ENCODE measurements at regions not wholly inside any gene's neighbourhood (a gene's known extent, or its start where the extent isn't known, plus 50 kb on each side); places are given as distances from the start of the nearest gene placed in this dataset.

DNA sequence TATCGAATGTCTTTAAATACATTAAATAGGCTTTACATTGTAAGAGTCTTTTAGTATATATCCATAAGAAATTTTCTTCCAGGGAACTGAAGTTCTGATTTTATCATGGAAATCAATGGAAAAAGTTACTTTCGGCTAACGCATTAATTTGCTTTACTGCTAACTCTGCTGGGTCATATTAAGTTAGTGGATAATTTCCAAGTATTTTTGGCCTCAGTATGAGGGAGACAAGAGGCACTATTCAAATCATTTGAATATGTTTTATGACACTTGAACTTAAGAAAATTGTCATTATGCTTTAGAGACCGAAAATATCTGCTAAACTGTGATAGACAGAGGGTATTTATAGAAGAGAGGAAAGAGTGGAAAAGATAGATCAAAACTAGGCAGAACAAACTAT lies 237.5 kb downstream of the PCDH7 start:
- TF ChIP-seq, protein P1, sequence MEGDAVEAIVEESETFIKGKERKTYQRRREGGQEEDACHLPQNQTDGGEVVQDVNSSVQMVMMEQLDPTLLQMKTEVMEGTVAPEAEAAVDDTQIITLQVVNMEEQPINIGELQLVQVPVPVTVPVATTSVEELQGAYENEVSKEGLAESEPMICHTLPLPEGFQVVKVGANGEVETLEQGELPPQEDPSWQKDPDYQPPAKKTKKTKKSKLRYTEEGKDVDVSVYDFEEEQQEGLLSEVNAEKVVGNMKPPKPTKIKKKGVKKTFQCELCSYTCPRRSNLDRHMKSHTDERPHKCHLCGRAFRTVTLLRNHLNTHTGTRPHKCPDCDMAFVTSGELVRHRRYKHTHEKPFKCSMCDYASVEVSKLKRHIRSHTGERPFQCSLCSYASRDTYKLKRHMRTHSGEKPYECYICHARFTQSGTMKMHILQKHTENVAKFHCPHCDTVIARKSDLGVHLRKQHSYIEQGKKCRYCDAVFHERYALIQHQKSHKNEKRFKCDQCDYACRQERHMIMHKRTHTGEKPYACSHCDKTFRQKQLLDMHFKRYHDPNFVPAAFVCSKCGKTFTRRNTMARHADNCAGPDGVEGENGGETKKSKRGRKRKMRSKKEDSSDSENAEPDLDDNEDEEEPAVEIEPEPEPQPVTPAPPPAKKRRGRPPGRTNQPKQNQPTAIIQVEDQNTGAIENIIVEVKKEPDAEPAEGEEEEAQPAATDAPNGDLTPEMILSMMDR (conservative IDR thresholded peaks at IDR 0.05; ENCODE audit: low read depth, low read length) = no peak
- no peak for TF ChIP-seq EZH2 (IDR thresholded peaks at IDR 0.05; ENCODE audit: borderline replicate concordance, low read depth, low read length, poor library complexity, severe bottlenecking)
